Amygdala (tissue), 56 donors: ENCODE measurements at regions not wholly inside any gene's neighbourhood (a gene's known extent, or its start where the extent isn't known, plus 50 kb on each side); places are given as distances from the start of the nearest gene placed in this dataset.
"Not testable (repeated sequence)": the region's sequence is repeated elsewhere in the genome, so short reads cannot be mapped to it uniquely, and the experiment has no call there.

Source experiments
- DNase-seq, 56 donors: peaks; one replicate each; lab custom pipeline; 2025; lab: John Stamatoyannopoulos, UW

- DNase-seq = no peak
Observed at GRCh38 chr2:187862715-187863114, 308.5 kb upstream of the TFPI start.

GRCh38 chr2:187865025-187865424 lies 310.8 kb upstream of the TFPI start:
- DNase-seq = no peak

GRCh38 chr2:187867165-187867564 lies 312.9 kb upstream of the TFPI start:
- DNase-seq = no peak

GRCh38 chr2:187869195-187869594 lies 315.0 kb upstream of the TFPI start:
- no peak for DNase-seq

- no peak for DNase-seq
Observed at GRCh38 chr2:187871506-187871905, 317.3 kb upstream of the TFPI start.

GRCh38 chr2:187873132-187873531 lies 318.9 kb upstream of the TFPI start:
- no peak for DNase-seq

- DNase-seq = no peak
Observed at GRCh38 chr2:187874786-187875185, 320.6 kb upstream of the TFPI start.

GRCh38 chr2:187875261-187876141 lies 321.3 kb upstream of the TFPI start:
- DNase-seq = no peak

GRCh38 chr2:187876554-187876953 lies 322.3 kb upstream of the TFPI start:
- DNase-seq = no peak

GRCh38 chr2:187877391-187877790 lies 323.2 kb upstream of the TFPI start:
- no peak for DNase-seq

GRCh38 chr2:187878112-187878511 lies 323.9 kb upstream of the TFPI start:
- no peak for DNase-seq

- DNase-seq = no peak
Observed at GRCh38 chr2:187879491-187879890, 325.3 kb upstream of the TFPI start.

GRCh38 chr2:187884003-187884402 lies 329.8 kb upstream of the TFPI start:
- no peak for DNase-seq

GRCh38 chr2:187890690-187891089 lies 336.5 kb upstream of the TFPI start:
- DNase-seq = no peak

GRCh38 chr2:187900021-187900420 lies 345.8 kb upstream of the TFPI start:
- no peak for DNase-seq

GRCh38 chr2:187906021-187906420 lies 351.8 kb upstream of the TFPI start:
- no peak for DNase-seq

- not testable (repeated sequence) for DNase-seq
Observed at GRCh38 chr2:187910922-187911321, 356.7 kb upstream of the TFPI start.

GRCh38 chr2:187912950-187913349 lies 358.7 kb upstream of the TFPI start:
- no peak for DNase-seq

GRCh38 chr2:187915810-187916209 lies 361.6 kb upstream of the TFPI start:
- no peak for DNase-seq

GRCh38 chr2:187916799-187917198 lies 362.6 kb upstream of the TFPI start:
- no peak for DNase-seq

- DNase-seq = no peak
Observed at GRCh38 chr2:187917535-187917934, 363.3 kb upstream of the TFPI start.

- DNase-seq = no peak
Observed at GRCh38 chr2:187918996-187919821, 365.0 kb upstream of the TFPI start.
